ENCODE measurements at regions not wholly inside any gene's neighbourhood (a gene's known extent, or its start where the extent isn't known, plus 50 kb on each side); places are given as distances from the start of the nearest gene placed in this dataset.

DNA sequence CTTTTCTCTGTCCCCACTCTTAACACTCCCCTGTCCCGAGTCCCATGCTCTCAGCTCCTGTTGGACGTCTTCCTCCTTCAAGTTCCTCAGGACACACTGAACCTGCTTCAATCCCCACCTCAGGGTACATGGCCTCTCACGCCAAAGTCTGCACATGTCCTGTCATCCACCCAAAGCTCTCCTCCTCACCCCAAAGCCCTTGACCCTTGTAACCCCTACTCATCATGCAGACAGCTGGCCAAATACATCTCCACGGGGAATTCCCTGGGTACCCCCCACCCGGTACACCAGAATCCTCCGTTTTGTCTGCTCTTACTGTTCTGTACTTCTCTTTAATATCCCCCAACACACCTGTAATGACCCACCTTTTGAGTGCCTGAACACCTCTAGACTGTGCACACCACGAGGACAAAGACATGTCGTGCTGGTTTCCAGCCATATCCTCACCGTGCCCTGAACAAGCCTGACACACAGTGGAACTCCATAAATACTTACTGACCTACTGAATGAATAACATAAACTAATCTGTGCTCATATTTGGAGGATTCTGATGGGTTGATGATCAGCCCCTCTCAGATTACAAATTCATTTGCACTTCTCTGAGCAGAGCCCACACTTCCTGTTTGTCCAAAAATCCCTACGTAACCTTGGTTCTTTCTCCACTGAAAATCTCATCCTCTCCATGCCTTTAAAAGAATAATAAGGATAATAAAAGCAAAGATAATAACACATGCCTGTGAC is 66.8 kb upstream of the EYA2 start:
- ATAC-seq: no peak
- no peak overlapping the region for H3K4me3 Mint-ChIP-seq
- H3K4me1 Mint-ChIP-seq: no peaks in the 10 kb centered on the region
- H3K27ac Mint-ChIP-seq: no peak overlapping the region
- peaks cover 23% of the 10 kb centered on the region for H3K27me3 Mint-ChIP-seq
- peaks cover 10% of the 10 kb centered on the region for H3K9me3 Mint-ChIP-seq
- no peaks in the 10 kb centered on the region for H3K36me3 Mint-ChIP-seq

DNA sequence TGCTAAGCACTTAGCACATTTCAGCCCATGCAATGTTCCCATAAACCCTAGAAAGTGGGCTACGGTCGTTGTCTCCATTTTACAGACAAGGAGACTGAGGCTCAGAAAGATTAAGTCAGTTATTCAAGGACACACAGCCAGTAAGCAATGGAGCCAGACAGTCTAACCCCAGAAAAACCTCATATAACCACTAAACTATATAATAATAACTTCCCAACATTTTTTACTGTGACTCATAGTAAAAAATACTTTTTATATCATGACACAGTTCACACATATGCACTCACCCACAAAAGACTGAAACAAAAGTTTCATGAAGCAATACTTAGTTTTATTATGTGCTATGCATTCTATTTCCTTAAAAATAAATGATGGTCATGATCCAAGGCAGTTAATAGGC is 66.2 kb upstream of the EYA2 start:
- ATAC-seq: no peak
- H3K9me3 Mint-ChIP-seq: peaks cover 10% of the 10 kb centered on the region
- H3K36me3 Mint-ChIP-seq: no peaks in the 10 kb centered on the region
- peaks cover 26% of the 10 kb centered on the region for H3K27me3 Mint-ChIP-seq
- H3K4me1 Mint-ChIP-seq: no peaks in the 10 kb centered on the region
- no peak overlapping the region for H3K4me3 Mint-ChIP-seq
- no peak overlapping the region for H3K27ac Mint-ChIP-seq

DNA sequence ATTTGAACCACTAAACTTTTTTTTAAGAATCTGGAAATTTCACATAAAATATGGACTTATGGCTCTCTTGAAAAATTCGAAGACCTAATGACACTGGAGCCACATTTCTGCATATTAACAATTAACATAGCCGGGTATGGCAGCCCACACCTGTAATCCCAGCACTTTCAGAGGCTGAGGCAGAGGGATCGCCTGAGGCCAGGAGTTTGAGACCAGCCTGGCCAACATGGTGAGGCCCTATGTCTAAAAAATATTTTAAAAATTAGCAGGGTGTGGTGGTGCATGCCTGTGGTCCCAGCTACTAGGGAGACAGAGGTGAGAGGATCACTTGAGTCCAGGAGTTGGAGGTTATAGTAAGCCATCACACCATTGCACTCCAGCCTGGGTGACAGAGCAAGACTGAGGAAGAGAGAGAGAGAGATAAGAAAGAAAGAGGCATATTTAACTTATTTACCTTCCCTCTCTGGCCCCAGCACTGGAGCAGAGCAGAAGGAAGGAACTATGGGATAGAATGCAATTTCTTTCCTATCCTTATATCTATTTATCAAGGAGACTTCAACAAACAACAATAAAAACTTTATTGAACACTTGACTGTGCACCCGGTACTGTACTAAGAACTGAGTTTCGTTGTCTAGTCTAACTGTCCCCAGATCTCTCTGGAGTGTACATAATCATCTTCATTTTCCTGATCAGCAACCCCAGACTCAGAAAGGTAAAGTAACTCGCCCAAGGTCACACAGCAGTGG is 63.6 kb upstream of the EYA2 start:
- Mint-ChIP-seq H3K27me3 (peaks cover 32% of the 10 kb centered on the region), H3K4me1 (no peaks in the 10 kb centered on the region), H3K4me3 (no peak overlapping the region), H3K9me3 (peaks cover 4% of the 10 kb centered on the region), H3K27ac (no peak overlapping the region), H3K36me3 (no peaks in the 10 kb centered on the region)
- no peak for ATAC-seq

DNA sequence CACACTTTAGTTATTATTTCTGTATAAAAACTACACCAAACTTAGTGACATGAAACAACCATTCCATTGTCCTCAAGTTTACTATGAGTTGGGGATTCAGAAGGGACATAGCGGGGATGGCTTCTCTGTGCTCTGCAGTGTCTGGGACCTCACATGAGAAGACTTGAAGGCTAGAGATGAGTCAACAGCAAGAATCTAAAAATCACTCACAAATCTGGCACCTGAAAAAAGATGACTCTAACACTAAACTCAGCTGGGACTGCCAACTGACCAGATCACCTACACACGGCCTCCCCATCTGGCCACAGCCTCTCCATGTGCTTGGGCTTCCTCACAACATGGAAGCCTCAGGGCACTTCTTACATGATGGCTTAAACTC is 63.0 kb upstream of the EYA2 start:
- H3K4me1 Mint-ChIP-seq: no peaks in the 10 kb centered on the region
- peaks cover 37% of the 10 kb centered on the region for H3K27me3 Mint-ChIP-seq
- H3K36me3 Mint-ChIP-seq: no peaks in the 10 kb centered on the region
- ATAC-seq: no peak
- no peak overlapping the region for H3K4me3 Mint-ChIP-seq
- H3K27ac Mint-ChIP-seq: no peak overlapping the region
- H3K9me3 Mint-ChIP-seq: peaks cover 4% of the 10 kb centered on the region

DNA sequence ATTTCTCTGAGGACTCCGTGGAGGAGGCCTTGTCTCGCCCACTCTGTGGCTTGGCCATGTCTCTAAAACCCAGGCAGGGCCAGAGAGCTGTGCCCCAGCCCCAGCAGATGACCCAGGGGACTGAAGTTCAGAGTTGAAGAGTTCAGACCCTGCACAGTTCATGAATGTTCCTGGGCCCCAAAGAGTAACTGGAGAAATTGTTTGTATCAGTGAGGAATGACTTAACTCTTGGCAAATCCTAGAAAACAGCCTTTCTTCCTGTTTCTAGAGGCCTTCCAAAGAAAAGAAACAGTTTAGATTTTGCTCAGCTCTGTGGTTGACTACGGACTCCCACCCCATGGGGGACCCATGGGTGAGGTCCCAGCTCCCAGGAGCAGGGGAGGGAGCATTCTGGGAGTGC is 62.1 kb upstream of the EYA2 start:
- Mint-ChIP-seq H3K4me1 (no peaks in the 10 kb centered on the region), H3K9me3 (peaks cover 4% of the 10 kb centered on the region), H3K4me3 (no peak overlapping the region), H3K27ac (no peak overlapping the region), H3K36me3 (no peaks in the 10 kb centered on the region), H3K27me3 (peaks cover 38% of the 10 kb centered on the region)
- no peak for ATAC-seq

DNA sequence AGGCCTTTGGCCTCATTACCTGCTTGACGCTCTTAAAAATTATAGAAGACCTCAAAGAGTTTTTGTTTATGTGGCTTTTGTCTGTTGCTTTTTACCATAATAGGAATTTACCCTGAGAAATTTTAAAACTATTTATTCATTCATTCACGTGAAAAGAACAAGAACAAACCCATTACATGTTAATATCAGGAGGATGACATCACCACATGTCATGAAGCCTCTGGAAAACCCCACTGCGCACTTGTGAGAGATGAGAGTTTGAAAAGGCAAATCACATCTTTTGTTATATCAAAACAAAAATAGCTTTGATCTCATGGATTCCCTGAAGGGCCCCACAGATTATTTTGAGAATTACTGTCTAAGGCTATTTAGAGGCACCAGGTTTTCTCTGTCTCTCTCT is 61.3 kb upstream of the EYA2 start:
- H3K4me1 Mint-ChIP-seq: peaks cover 5% of the 10 kb centered on the region

DNA sequence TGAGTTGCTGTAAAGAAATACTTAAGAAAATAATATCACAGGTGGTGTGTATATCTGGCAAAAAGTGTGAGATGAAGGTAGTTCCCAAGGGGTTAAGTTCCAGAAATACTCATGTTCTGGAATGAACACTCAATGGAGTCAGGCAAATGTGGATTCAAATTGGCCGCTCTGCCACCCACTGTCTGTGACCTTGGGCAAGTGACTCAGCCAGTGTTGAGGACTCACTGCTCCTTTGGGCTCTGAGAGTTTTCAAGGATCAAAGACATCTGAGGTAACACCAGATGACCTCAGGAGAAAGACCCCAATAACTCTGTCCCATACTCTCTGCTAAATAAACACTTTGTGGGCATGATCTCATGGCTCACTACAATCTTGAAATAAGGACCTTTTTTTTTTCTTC is 59.2 kb upstream of the EYA2 start:
- no peak for ATAC-seq
- peaks cover 5% of the 10 kb centered on the region for H3K4me1 Mint-ChIP-seq
- H3K9me3 Mint-ChIP-seq: peaks cover 4% of the 10 kb centered on the region
- no peaks in the 10 kb centered on the region for H3K36me3 Mint-ChIP-seq
- H3K27ac Mint-ChIP-seq: no peak overlapping the region
- peaks cover 20% of the 10 kb centered on the region for H3K27me3 Mint-ChIP-seq
- no peak overlapping the region for H3K4me3 Mint-ChIP-seq

More for the DNA sequence above, 61.3 kb upstream of the EYA2 start:
- H3K4me3 Mint-ChIP-seq: no peak overlapping the region
- no peak overlapping the region for H3K27ac Mint-ChIP-seq
- ATAC-seq: no peak
- peaks cover 4% of the 10 kb centered on the region for H3K9me3 Mint-ChIP-seq
- peaks cover 30% of the 10 kb centered on the region for H3K27me3 Mint-ChIP-seq
- no peaks in the 10 kb centered on the region for H3K36me3 Mint-ChIP-seq

DNA sequence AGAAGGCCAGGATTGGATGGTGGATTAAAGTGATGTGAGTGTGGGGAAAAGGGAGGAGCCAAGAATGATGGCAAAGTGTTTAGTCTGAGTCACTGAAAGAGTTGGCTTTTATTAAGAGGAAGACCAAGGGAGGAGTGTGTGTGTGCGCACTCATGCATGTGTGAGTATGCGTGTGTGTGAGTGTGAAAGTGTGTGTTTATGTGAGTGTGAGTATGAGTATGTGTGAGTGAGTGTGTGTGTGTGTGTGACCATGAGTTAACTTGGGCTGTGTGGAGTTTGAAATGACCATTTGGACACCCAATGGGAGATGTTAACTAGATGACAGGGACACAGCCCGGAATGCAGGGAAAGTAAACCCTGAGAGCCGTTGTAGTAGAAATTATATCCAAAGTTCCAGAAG is 57.6 kb upstream of the EYA2 start:
- no peak overlapping the region for H3K27ac Mint-ChIP-seq
- peaks cover 20% of the 10 kb centered on the region for H3K27me3 Mint-ChIP-seq
- no peaks in the 10 kb centered on the region for H3K36me3 Mint-ChIP-seq
- H3K4me3 Mint-ChIP-seq: no peak overlapping the region
- no peaks in the 10 kb centered on the region for H3K9me3 Mint-ChIP-seq
- ATAC-seq: no peak
- peaks cover 5% of the 10 kb centered on the region for H3K4me1 Mint-ChIP-seq

DNA sequence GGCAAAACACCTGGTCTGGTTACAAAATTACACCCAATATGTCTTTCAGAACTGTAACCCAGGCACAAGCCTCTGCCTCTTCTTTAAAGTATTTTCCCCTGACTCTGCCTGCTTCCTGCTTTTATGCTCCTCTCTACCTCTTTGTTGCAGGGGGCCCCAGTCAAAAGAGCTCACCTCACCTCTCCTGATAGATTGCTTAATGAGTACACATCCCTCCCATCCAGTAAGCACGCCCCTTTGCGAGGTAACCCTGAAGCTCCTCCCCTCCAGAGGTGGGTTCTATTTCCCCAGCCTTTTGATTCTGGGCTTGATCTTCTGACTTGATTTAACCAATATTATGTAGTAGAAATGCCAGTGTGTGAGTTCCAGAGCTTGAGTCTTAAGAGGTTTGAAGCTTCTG is 56.6 kb upstream of the EYA2 start:
- Mint-ChIP-seq H3K4me1 (peaks cover 5% of the 10 kb centered on the region), H3K27ac (no peak overlapping the region), H3K27me3 (peaks cover 20% of the 10 kb centered on the region), H3K36me3 (no peaks in the 10 kb centered on the region), H3K9me3 (no peaks in the 10 kb centered on the region), H3K4me3 (no peak overlapping the region)
- ATAC-seq: no peak

DNA sequence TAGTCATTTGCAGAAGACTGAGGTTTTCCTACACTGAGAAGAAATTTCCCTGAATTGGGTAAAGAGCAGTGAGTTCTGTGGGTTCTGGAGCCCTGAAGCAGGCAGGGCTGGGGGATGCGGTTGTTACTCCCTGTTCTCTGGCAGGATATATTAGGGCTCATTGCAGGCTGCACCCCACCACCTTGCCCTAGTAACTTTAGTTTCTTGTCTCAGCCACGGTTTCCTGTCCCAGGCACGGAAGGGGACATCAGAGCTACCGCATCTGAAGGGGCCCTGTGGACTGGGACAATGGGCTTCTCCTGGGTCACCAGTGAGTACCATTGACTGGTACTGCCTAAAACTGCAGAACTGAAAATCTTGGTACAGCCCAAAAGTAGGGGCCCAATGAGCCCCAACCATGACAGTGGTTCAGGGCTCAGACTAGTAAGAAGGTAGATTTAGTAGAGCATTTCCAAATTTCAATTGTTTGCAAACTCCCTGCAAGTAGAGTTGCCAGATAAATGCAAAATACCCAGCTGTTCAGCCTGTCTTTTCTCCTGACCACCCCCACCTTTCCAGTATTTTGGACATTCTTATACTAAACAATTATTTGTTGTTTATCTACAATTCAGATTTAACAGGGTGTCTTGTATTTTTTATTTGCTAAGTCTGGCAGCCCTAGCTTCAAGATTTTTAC is 54.5 kb upstream of the EYA2 start:
- no peak for ATAC-seq
- peaks cover 5% of the 10 kb centered on the region for H3K4me1 Mint-ChIP-seq
- H3K27me3 Mint-ChIP-seq: peaks cover 10% of the 10 kb centered on the region
- no peaks in the 10 kb centered on the region for H3K36me3 Mint-ChIP-seq
- no peak overlapping the region for H3K27ac Mint-ChIP-seq
- no peak overlapping the region for H3K4me3 Mint-ChIP-seq
- no peaks in the 10 kb centered on the region for H3K9me3 Mint-ChIP-seq

Measured in stimulated activated memory B cell treated with anti-CD40 and anti-IgM and Interleukin-4, amounts not matched to agents 10 μg/mL and 1 μg/mL and 100 μg/mL, for 72 hours (primary cell).